ENCODE measurements at regions not wholly inside any gene's neighbourhood (a gene's known extent, or its start where the extent isn't known, plus 50 kb on each side); places are given as distances from the start of the nearest gene placed in this dataset.

DNA sequence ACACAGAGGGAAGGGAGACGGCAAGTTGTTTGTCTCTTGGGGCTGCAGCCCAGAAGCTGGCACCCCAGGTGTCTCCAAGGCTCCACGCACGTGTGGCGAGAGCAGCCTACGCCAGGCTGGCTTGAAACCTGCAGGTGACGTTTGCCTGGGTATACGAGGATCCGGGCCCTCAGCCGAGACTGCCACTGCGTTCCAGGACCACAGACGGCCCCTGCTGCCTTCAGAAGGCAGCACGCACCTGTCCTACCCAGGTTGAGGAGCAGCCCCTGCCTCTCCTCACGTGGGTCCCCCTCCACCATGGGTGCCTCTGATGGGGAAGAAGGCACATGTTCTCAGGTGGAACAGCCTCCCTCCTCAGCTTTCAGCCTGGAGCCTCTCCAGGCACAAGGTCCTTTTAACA lies 75.3 kb upstream of the PRR20G start (continued):
- TF ChIP-seq ZNF274 (IDR thresholded peaks at IDR 0.05; ENCODE audit: low read depth, low read length) (no peak), EZH2 (IDR thresholded peaks at IDR 0.05) (no peak), SP1 (IDR thresholded peaks at IDR 0.05; ENCODE audit: low read depth) (no peak), EGR1 (IDR thresholded peaks at IDR 0.05; ENCODE audit: low read depth) (no peak)

DNA sequence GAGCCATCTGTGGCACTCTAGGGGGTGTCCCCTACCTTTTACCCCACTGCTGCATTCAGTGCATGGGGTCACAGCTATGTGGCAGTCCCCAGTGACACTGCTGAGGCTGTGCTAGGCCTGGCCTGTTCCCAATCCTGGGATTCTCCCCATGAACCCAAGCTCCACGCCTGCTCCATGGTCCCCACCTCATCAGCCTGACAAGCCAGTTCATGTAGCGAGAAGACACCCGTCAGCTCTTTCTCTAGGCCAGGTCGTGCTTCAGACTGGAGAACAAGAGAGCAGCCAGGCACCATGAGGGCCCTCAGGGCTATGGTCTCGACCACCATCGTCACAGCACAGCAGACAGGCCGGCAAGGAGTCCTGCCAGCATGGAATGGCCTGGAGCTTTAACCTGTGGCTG lies 72.8 kb upstream of the PRR20G start:
- Histone ChIP-seq H3K9ac (ENCODE audit: low read length) (no peak overlapping the region), H2AFZ (ENCODE audit: low read depth, low read length, poor library complexity, severe bottlenecking) (no peak overlapping the region), H3K9me2 (ENCODE audit: insufficient read depth) (no peaks in the 10 kb centered on the region), H3K27me3 (ENCODE audit: insufficient read depth, low read length) (peaks cover 7% of the 10 kb centered on the region; the same call in 1 of the 2 replicates), H3K9me3 (ENCODE audit: control insufficient read depth in 1 of 2, insufficient read depth in 1 of 2, low read depth in 1 of 2, low read length in 2 of 2) (peaks cover 5 to 6% of the 10 kb centered on the region in 2 experiments; a peak in 2 of 4 replicates), H3K36me3 (ENCODE audit: control insufficient read depth in 1 of 2, insufficient read depth in 2 of 2, low read length in 2 of 2) (no peaks in the 10 kb centered on the region), H3K79me2 (ENCODE audit: insufficient read depth, low read length) (no peaks in the 10 kb centered on the region), H3K4me3 (replicated peaks in 1 of 2; ENCODE audit: low read depth in 1 of 2, low read length in 2 of 2) (no peak overlapping the region), H3K4me1 (ENCODE audit: control insufficient read depth in 1 of 2, insufficient read depth in 2 of 2, low read length in 2 of 2) (no peaks in the 10 kb centered on the region), H4K20me1 (ENCODE audit: insufficient read depth) (no peaks in the 10 kb centered on the region), H3K4me2 (ENCODE audit: low read length) (no peak overlapping the region), H3K27ac (ENCODE audit: low read depth, low read length) (no peak overlapping the region)
- CTCF ChIA-PET: no interaction called here
- RAD21 ChIA-PET (ENCODE audit: low non-redundant PET in 1 of 2, low total read pairs in 2 of 2, uncharacterized antibody in 2 of 2, unreplicated experiment in 2 of 2): no interaction called here
- DNase-seq (ENCODE audit: low read depth, low spot score) (no peak), ATAC-seq (no peak)
- TF ChIP-seq FOSL1 (IDR thresholded peaks at IDR 0.05; ENCODE audit: low read depth) (no peak), CBX3 (IDR thresholded peaks at IDR 0.05; ENCODE audit: low read depth) (no peak), CEBPB (IDR thresholded peaks at IDR 0.05; ENCODE audit: low read depth) (no peak), ZFX (IDR thresholded peaks at IDR 0.05) (no peak), SIN3A (IDR thresholded peaks at IDR 0.05; ENCODE audit: low read depth) (no peak), ZNF274 (IDR thresholded peaks at IDR 0.05; ENCODE audit: low read depth, low read length) (no peak), TCF7L2 (IDR thresholded peaks at IDR 0.05; ENCODE audit: borderline replicate concordance, extremely low read depth, insufficient read depth, insufficient read length) (no peak), POLR2A (IDR thresholded peaks at IDR 0.05; ENCODE audit: borderline replicate concordance, extremely low read depth, insufficient read depth, insufficient read length) (no peak), SP1 (IDR thresholded peaks at IDR 0.05; ENCODE audit: low read depth) (no peak), SRF (IDR thresholded peaks at IDR 0.05; ENCODE audit: low read depth) (no peak), JUND (IDR thresholded peaks at IDR 0.05) (no peak), ZBTB33 (IDR thresholded peaks at IDR 0.05; ENCODE audit: extremely low read depth, insufficient replicate concordance, low read length) (no peak), EZH2 (IDR thresholded peaks at IDR 0.05) (no peak), RAD21 (IDR thresholded peaks at IDR 0.05; ENCODE audit: low read depth) (no peak), YY1 (IDR thresholded peaks at IDR 0.05; ENCODE audit: extremely low read depth, insufficient replicate concordance, low read depth, low read length) (no peak)
- TF ChIP-seq, protein P1, sequence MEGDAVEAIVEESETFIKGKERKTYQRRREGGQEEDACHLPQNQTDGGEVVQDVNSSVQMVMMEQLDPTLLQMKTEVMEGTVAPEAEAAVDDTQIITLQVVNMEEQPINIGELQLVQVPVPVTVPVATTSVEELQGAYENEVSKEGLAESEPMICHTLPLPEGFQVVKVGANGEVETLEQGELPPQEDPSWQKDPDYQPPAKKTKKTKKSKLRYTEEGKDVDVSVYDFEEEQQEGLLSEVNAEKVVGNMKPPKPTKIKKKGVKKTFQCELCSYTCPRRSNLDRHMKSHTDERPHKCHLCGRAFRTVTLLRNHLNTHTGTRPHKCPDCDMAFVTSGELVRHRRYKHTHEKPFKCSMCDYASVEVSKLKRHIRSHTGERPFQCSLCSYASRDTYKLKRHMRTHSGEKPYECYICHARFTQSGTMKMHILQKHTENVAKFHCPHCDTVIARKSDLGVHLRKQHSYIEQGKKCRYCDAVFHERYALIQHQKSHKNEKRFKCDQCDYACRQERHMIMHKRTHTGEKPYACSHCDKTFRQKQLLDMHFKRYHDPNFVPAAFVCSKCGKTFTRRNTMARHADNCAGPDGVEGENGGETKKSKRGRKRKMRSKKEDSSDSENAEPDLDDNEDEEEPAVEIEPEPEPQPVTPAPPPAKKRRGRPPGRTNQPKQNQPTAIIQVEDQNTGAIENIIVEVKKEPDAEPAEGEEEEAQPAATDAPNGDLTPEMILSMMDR (IDR thresholded peaks at IDR 0.05 in 2 of 3, conservative IDR thresholded peaks at IDR 0.05 in 1 of 3; ENCODE audit: borderline replicate concordance in 1 of 3, insufficient read depth in 1 of 3, low read depth in 2 of 3, low read length in 2 of 3): no peak
- TF ChIP-seq, protein P2, sequence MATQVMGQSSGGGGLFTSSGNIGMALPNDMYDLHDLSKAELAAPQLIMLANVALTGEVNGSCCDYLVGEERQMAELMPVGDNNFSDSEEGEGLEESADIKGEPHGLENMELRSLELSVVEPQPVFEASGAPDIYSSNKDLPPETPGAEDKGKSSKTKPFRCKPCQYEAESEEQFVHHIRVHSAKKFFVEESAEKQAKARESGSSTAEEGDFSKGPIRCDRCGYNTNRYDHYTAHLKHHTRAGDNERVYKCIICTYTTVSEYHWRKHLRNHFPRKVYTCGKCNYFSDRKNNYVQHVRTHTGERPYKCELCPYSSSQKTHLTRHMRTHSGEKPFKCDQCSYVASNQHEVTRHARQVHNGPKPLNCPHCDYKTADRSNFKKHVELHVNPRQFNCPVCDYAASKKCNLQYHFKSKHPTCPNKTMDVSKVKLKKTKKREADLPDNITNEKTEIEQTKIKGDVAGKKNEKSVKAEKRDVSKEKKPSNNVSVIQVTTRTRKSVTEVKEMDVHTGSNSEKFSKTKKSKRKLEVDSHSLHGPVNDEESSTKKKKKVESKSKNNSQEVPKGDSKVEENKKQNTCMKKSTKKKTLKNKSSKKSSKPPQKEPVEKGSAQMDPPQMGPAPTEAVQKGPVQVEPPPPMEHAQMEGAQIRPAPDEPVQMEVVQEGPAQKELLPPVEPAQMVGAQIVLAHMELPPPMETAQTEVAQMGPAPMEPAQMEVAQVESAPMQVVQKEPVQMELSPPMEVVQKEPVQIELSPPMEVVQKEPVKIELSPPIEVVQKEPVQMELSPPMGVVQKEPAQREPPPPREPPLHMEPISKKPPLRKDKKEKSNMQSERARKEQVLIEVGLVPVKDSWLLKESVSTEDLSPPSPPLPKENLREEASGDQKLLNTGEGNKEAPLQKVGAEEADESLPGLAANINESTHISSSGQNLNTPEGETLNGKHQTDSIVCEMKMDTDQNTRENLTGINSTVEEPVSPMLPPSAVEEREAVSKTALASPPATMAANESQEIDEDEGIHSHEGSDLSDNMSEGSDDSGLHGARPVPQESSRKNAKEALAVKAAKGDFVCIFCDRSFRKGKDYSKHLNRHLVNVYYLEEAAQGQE (IDR thresholded peaks at IDR 0.05; ENCODE audit: low read depth): no peak
- TF ChIP-seq, protein P3, sequence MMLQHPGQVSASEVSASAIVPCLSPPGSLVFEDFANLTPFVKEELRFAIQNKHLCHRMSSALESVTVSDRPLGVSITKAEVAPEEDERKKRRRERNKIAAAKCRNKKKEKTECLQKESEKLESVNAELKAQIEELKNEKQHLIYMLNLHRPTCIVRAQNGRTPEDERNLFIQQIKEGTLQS (IDR thresholded peaks at IDR 0.05): no peak
- POLR2A ChIA-PET: no interaction called here
- no TSS peak for BruUV-seq (replicated peaks)
- intact Hi-C loops (cut with micrococcal nuclease): no loop called here

Measured in HCT116 (cell line).